IMR-90 (cell line): ENCODE measurements at regions not wholly inside any gene's neighbourhood (a gene's known extent, or its start where the extent isn't known, plus 50 kb on each side); places are given as distances from the start of the nearest gene placed in this dataset.

Source experiments
- ATAC-seq: fragments of 200-7000 bp; cut with Tn5 transposase; 2 replicates; pipeline ENCODE4 v1.9.1; 2020; ENCODE audit warnings: low read depth, mild to moderate bottlenecking, moderate library complexity
- BruUV-seq: library from RNA; stranded (reverse); fragments of 400-500 nt; replicated peaks from 2 replicates; lab custom pipeline; 2021; lab: Mats Ljungman, UMichigan
- CTCF ChIA-PET: fragments of 300-600 bp; formaldehyde crosslinking; extraction: SDS; loops from one replicate; lab custom pipeline; 2021; ENCODE audit warnings: antibody characterized with exemption; lab: Yijun Ruan, JAX
- POLR2A ChIA-PET: fragments of 300-600 bp; sonication (Branson Sonifier 250); formaldehyde crosslinking; loops from one replicate; lab custom pipeline; 2022; ENCODE audit warnings: antibody characterized with exemption; ENCODE audit not compliant: unreplicated experiment; lab: Charles Lee
- DNase-seq: peaks from one replicate; pipeline ENCODE4 v3.0.0; 2013
- H2AFZ ChIP-seq: replicated peaks from 2 replicates; pipeline ENCODE3; 2013; ENCODE audit warnings: low read length, mild to moderate bottlenecking; ENCODE audit not compliant: poor library complexity
- H2AK5ac ChIP-seq: 2 replicates; pipeline ENCODE4 v1.6.1; 2013; ENCODE audit warnings: low read depth, low read length, inconsistent platforms
- H2AK9ac ChIP-seq: replicated peaks from 2 replicates; pipeline ENCODE3; 2013; ENCODE audit warnings: mild to moderate bottlenecking, low read depth, low read length, moderate library complexity; ENCODE audit not compliant: poor library complexity
- H2BK120ac ChIP-seq: 2 replicates; pipeline ENCODE4 v1.6.1; 2013; ENCODE audit warnings: low read depth, low read length, inconsistent platforms
- H2BK15ac ChIP-seq: 3 replicates; pipeline ENCODE4 v1.6.1; 2013; ENCODE audit warnings: low read depth, low read length, inconsistent platforms
- H2BK20ac ChIP-seq: 2 replicates; pipeline ENCODE4 v1.6.1; 2013; ENCODE audit warnings: low read depth, mild to moderate bottlenecking, inconsistent platforms, low read length, moderate library complexity
- H2BK5ac ChIP-seq: 2 replicates; pipeline ENCODE4 v1.6.1; 2013; ENCODE audit warnings: mild to moderate bottlenecking, low read depth, low read length, inconsistent platforms; ENCODE audit not compliant: poor library complexity, severe bottlenecking
- H3K14ac ChIP-seq: replicated peaks from 2 replicates; pipeline ENCODE4 v1.6.1; 2013; ENCODE audit warnings: low read depth, low read length, inconsistent platforms
- H3K18ac ChIP-seq: 2 replicates; pipeline ENCODE4 v1.6.1; 2013; ENCODE audit warnings: low read depth, low read length, control low read depth
- H3K23ac ChIP-seq: 2 replicates; pipeline ENCODE4 v1.6.1; 2013; ENCODE audit warnings: low read depth, low read length, inconsistent platforms
- H3K27ac ChIP-seq: 2 replicates; pipeline ENCODE4 v1.5.1; 2013; ENCODE audit warnings: mild to moderate bottlenecking, control low read depth, low read length; ENCODE audit not compliant: insufficient read depth
- H3K27me3 ChIP-seq: 2 replicates; pipeline ENCODE4 v1.6.1; 2013; ENCODE audit warnings: low read length; ENCODE audit not compliant: control insufficient read depth, insufficient read depth
- H3K36me3 ChIP-seq: 2 replicates; pipeline ENCODE4 v1.6.1; 2013; ENCODE audit warnings: low read length, mixed read lengths; ENCODE audit not compliant: control insufficient read depth, insufficient read depth
- H3K4ac ChIP-seq: 2 replicates; pipeline ENCODE4 v1.6.1; 2013; ENCODE audit warnings: low read depth, low read length, inconsistent platforms
- H3K4me1 ChIP-seq: 2 replicates; pipeline ENCODE4 v1.6.1; 2013; ENCODE audit warnings: low read length, mixed read lengths; ENCODE audit not compliant: control insufficient read depth, insufficient read depth
- H3K4me2 ChIP-seq: 2 replicates; pipeline ENCODE4 v1.6.1; 2013; ENCODE audit warnings: low read depth, mild to moderate bottlenecking, control low read depth, low read length, moderate library complexity
- H3K4me3 ChIP-seq: 2 replicates; pipeline ENCODE4 v1.5.1; 2013; ENCODE audit warnings: low read depth, mild to moderate bottlenecking, control low read depth, low read length, moderate library complexity; ENCODE audit not compliant: insufficient read depth
- H3K56ac ChIP-seq: 2 replicates; pipeline ENCODE4 v1.6.1; 2013; ENCODE audit warnings: low read length, inconsistent platforms; ENCODE audit not compliant: insufficient read depth; ENCODE audit errors: extremely low read depth
- H3K79me1 ChIP-seq, 2 experiments: 2 replicates each; pipeline ENCODE4 v1.6.1; 2013; ENCODE audit warnings: low read length in 2 of 2, inconsistent platforms in 1 of 2, low read depth in 1 of 2
- H3K9ac ChIP-seq: 2 replicates; pipeline ENCODE4 v1.6.1; 2013; ENCODE audit warnings: low read depth, low read length, control low read depth
- H3K9me1 ChIP-seq: 2 replicates; pipeline ENCODE4 v1.6.1; 2013; ENCODE audit warnings: low read length, inconsistent platforms; ENCODE audit not compliant: insufficient read depth
- H3K9me3 ChIP-seq: 2 replicates; pipeline ENCODE4 v1.6.1; 2013; ENCODE audit warnings: low read length; ENCODE audit not compliant: control insufficient read depth, insufficient read depth
- H4K20me1 ChIP-seq: 2 replicates; pipeline ENCODE4 v1.6.1; 2013; ENCODE audit warnings: low read length, inconsistent platforms; ENCODE audit not compliant: insufficient read depth
- H4K5ac ChIP-seq: 2 replicates; pipeline ENCODE4 v1.6.1; 2013; ENCODE audit warnings: mild to moderate bottlenecking, low read depth, low read length, control low read depth
- H4K8ac ChIP-seq, 2 experiments: 2 replicates each; pipeline ENCODE4 v1.6.1; 2013; ENCODE audit warnings: low read depth in 2 of 2, low read length in 2 of 2, control low read depth in 1 of 2, inconsistent platforms in 1 of 2
- H4K91ac ChIP-seq: 2 replicates; pipeline ENCODE4 v1.6.1; 2013; ENCODE audit warnings: low read depth, low read length, inconsistent platforms; ENCODE audit not compliant: insufficient read depth
- BHLHE40 ChIP-seq: fragments of 150-350 bp; IDR thresholded peaks from 2 replicates; pipeline ENCODE4 v1.6.1; 2016; ENCODE audit warnings: mild to moderate bottlenecking, low read depth, low read length
- CEBPB ChIP-seq: IDR thresholded peaks from 2 replicates; pipeline ENCODE4 v1.6.1; 2012; ENCODE audit warnings: low read depth, low read length, improper control_type of control experiment
- CHD1 ChIP-seq: IDR thresholded peaks from 2 replicates; pipeline ENCODE4 v1.6.1; 2012; ENCODE audit warnings: low read depth, low read length, improper control_type of control experiment
- CTCF ChIP-seq: conservative IDR thresholded peaks from 2 replicates; pipeline ENCODE4 v1.5.1; 2012; ENCODE audit warnings: mild to moderate bottlenecking, low read depth, low read length, improper control_type of control experiment
- ELK1 ChIP-seq: fragments of 150-350 bp; IDR thresholded peaks from 2 replicates; pipeline ENCODE4 v1.6.1; 2016; ENCODE audit warnings: low read depth, mild to moderate bottlenecking, low read length, moderate library complexity, borderline replicate concordance
- FOS ChIP-seq: fragments of 150-350 bp; IDR thresholded peaks from 2 replicates; pipeline ENCODE4 v1.6.1; 2016; ENCODE audit warnings: low read depth, low read length
- MAZ ChIP-seq: IDR thresholded peaks from 2 replicates; pipeline ENCODE4 v1.6.1; 2012; ENCODE audit warnings: low read depth, mild to moderate bottlenecking, low read length, improper control_type of control experiment, moderate library complexity, borderline replicate concordance
- MXI1 ChIP-seq: IDR thresholded peaks from 2 replicates; pipeline ENCODE4 v1.6.1; 2012; ENCODE audit warnings: low read depth, mild to moderate bottlenecking, low read length, moderate library complexity, borderline replicate concordance
- NFE2L2 ChIP-seq: fragments of 150-350 bp; IDR thresholded peaks from 2 replicates; pipeline ENCODE4 v1.6.1; 2016; ENCODE audit warnings: low read depth, mild to moderate bottlenecking, low read length
- POLR2A ChIP-seq: IDR thresholded peaks from 2 replicates; pipeline ENCODE4 v1.6.1; 2012; ENCODE audit warnings: mild to moderate bottlenecking, low read depth, low read length
- RAD21 ChIP-seq: IDR thresholded peaks from 2 replicates; pipeline ENCODE4 v1.6.1; 2012; ENCODE audit warnings: low read length, improper control_type of control experiment
- RFX5 ChIP-seq: IDR thresholded peaks from 2 replicates; pipeline ENCODE4 v1.8.0; 2012; ENCODE audit warnings: low read depth, mild to moderate bottlenecking, low read length, moderate library complexity
- SMC3 ChIP-seq: fragments of 150-350 bp; IDR thresholded peaks from 2 replicates; pipeline ENCODE4 v1.6.1; 2016; ENCODE audit warnings: low read depth, mild to moderate bottlenecking, antibody characterized with exemption, low read length, moderate library complexity
- USF2 ChIP-seq: fragments of 150-350 bp; IDR thresholded peaks from 2 replicates; pipeline ENCODE4 v1.6.1; 2017; ENCODE audit warnings: mild to moderate bottlenecking, antibody characterized with exemption, low read length, low read depth
- WGBS, 2 experiments: methylation state at CpG; one replicate each; pipeline versions ENCODE4 v1.1.5 to v1.1.7; 2013; ENCODE audit warnings: missing lambda C conversion rate in 2 of 2; ENCODE audit not compliant: insufficient read length in 1 of 2; ENCODE audit errors: extremely low coverage in 2 of 2; 5-methylcytosine and 5-hydroxymethylcytosine counted together
- dilution Hi-C: fragments of 300-500 bp; cut with HindIII; formaldehyde crosslinking; loops from one replicate; pipeline ENCODE4 v1.14.3; 2018; ENCODE audit warnings: low sequenced_read_pairs; ENCODE audit not compliant: unreplicated experiment
- in situ Hi-C: fragments of 300-500 bp; cut with MboI; formaldehyde crosslinking; loops from 3 replicates; pipeline ENCODE4 v1.14.3; 2019; ENCODE audit warnings: low sequenced_read_pairs, inconsistent platforms, mixed read lengths
- intact Hi-C: fragments of 100-400 bp; cut with micrococcal nuclease; formaldehyde crosslinking; loops from 2 replicates; pipeline ENCODE4 v1.10.0; 2022

GRCh38 chr2:173681881-173682650 is 283.1 kb downstream of the SP3 start:
- H3K4me3 ChIP-seq = no peak overlapping the region
- H4K20me1 ChIP-seq = no peaks in the 10 kb centered on the region
- no peak overlapping the region for H3K4me2 ChIP-seq
- intact Hi-C loops = no loop called here
- TF ChIP-seq RAD21 (no peak), ELK1 (no peak), NFE2L2 (no peak), RFX5 (no peak), BHLHE40 (no peak), CEBPB (no peak), CTCF (no peak), FOS (no peak), USF2 (no peak), CHD1 (no peak), POLR2A (no peak), MAZ (no peak), MXI1 (no peak), SMC3 (no peak)
- no peak overlapping the region for H3K23ac ChIP-seq
- WGBS, 2 experiments = no CpG with 5 or more reads among the region's 4 CpGs
- H3K36me3 ChIP-seq = no peaks in the 10 kb centered on the region
- no peak overlapping the region for H3K14ac ChIP-seq
- ChIA-PET POLR2A (no interaction called here), CTCF (no interaction called here)
- no peak overlapping the region for H3K56ac ChIP-seq
- no peak overlapping the region for H2AK5ac ChIP-seq
- no peaks in the 10 kb centered on the region for H3K9me1 ChIP-seq
- no peak overlapping the region for H2AK9ac ChIP-seq
- no TSS peak for BruUV-seq
- no peak overlapping the region for H4K91ac ChIP-seq
- H3K9me3 ChIP-seq = peaks cover 6% of the 10 kb centered on the region; the same call in 1 of the 2 replicates
- no peak overlapping the region for H3K27ac ChIP-seq
- ATAC-seq (no peak), DNase-seq (no peak)
- H3K27me3 ChIP-seq = peaks cover 4% of the 10 kb centered on the region; the same call in 1 of the 2 replicates
- no peak overlapping the region for H2BK5ac ChIP-seq
- H4K8ac ChIP-seq = no peak overlapping the region
- no peak overlapping the region for H4K5ac ChIP-seq
- H3K4me1 ChIP-seq = no peaks in the 10 kb centered on the region
- no peak overlapping the region for H2BK20ac ChIP-seq
- dilution Hi-C loops = no loop called here
- no peaks in the 10 kb centered on the region for H3K79me1 ChIP-seq
- in situ Hi-C loops = no loop called here
- H3K4ac ChIP-seq = no peak overlapping the region
- H2BK15ac ChIP-seq = no peak overlapping the region
- H2AFZ ChIP-seq = no peak overlapping the region
- no peak overlapping the region for H2BK120ac ChIP-seq
- H3K9ac ChIP-seq = no peak overlapping the region
- H3K18ac ChIP-seq = no peak overlapping the region
